PC-3 (cell line): ENCODE measurements at regions not wholly inside any gene's neighbourhood (a gene's known extent, or its start where the extent isn't known, plus 50 kb on each side); places are given as distances from the start of the nearest gene placed in this dataset.

ENCODE experiments used
- ATAC-seq: fragments of 200-7000 bp; cut with Tn5 transposase; 2 replicates; pipeline ENCODE4 v1.9.1; 2020; ENCODE audit warnings: mild to moderate bottlenecking, moderate library complexity
- BruUV-seq: library from RNA; stranded (reverse); fragments of 400-500 nt; replicated peaks from 2 replicates; lab custom pipeline; 2021; lab: Mats Ljungman, UMichigan
- CTCF ChIA-PET: fragments of 300-600 bp; sonication (Branson Sonifier 250); formaldehyde crosslinking; loops from one replicate; lab custom pipeline; 2022; ENCODE audit warnings: antibody characterized with exemption; lab: Charles Lee
- POLR2A ChIA-PET: fragments of 300-600 bp; sonication (Branson Sonifier 250); formaldehyde crosslinking; loops from one replicate; lab custom pipeline; 2022; ENCODE audit warnings: antibody characterized with exemption; ENCODE audit not compliant: unreplicated experiment; lab: Charles Lee
- DNase-seq: peaks from one replicate; pipeline ENCODE4 v3.0.0-alpha.2; 2015
- H2AFZ ChIP-seq: fragments of 300-600 bp; sonication (generic); 2 replicates; pipeline ENCODE4 v1.6.0; 2016; ENCODE audit warnings: antibody characterized with exemption, low read length
- H3F3A ChIP-seq: fragments of 300-600 bp; sonication (generic); one replicate; pipeline ENCODE4 v1.6.0; 2017; ENCODE audit warnings: antibody characterized with exemption, low read length, control low read depth, mild to moderate bottlenecking; ENCODE audit not compliant: unreplicated experiment
- H3K27ac ChIP-seq: fragments of 300-600 bp; sonication (generic); 2 replicates; pipeline ENCODE4 v1.5.1; 2016; ENCODE audit warnings: mild to moderate bottlenecking, low read length
- H3K27me3 ChIP-seq: fragments of 300-600 bp; sonication (generic); 2 replicates; pipeline ENCODE4 v1.6.1; 2016; ENCODE audit warnings: low read length, mixed read lengths
- H3K36me3 ChIP-seq: fragments of 300-600 bp; sonication (generic); 2 replicates; pipeline ENCODE4 v1.6.1; 2016; ENCODE audit warnings: low read depth, mixed run types, low read length, mixed read lengths
- H3K4me1 ChIP-seq: fragments of 300-600 bp; sonication (generic); 2 replicates; pipeline ENCODE4 v1.5.1; 2016; ENCODE audit warnings: low read length; ENCODE audit not compliant: insufficient read depth
- H3K4me2 ChIP-seq: fragments of 300-600 bp; sonication (generic); 2 replicates; pipeline ENCODE4 v1.6.0; 2016; ENCODE audit warnings: low read length
- H3K4me3 ChIP-seq: fragments of 300-600 bp; sonication (generic); 2 replicates; pipeline ENCODE4 v1.5.1; 2016; ENCODE audit warnings: mild to moderate bottlenecking, low read length, mixed read lengths
- H3K79me2 ChIP-seq: fragments of 300-600 bp; sonication (generic); 2 replicates; pipeline ENCODE4 v1.6.1; 2017; ENCODE audit warnings: low read length, mixed read lengths
- H3K9ac ChIP-seq: fragments of 300-600 bp; sonication (generic); 2 replicates; pipeline ENCODE4 v1.6.0; 2016; ENCODE audit warnings: mild to moderate bottlenecking, low read length
- H3K9me2 ChIP-seq: fragments of 300-600 bp; sonication (generic); replicated peaks from 2 replicates; pipeline ENCODE4 v1.6.1; 2016; ENCODE audit warnings: mixed run types, low read length, mixed read lengths
- H3K9me3 ChIP-seq: fragments of 300-600 bp; sonication (generic); 2 replicates; pipeline ENCODE4 v1.6.1; 2016; ENCODE audit warnings: low read length, mixed read lengths
- H4K20me1 ChIP-seq: fragments of 300-600 bp; sonication (generic); 2 replicates; pipeline ENCODE4 v1.6.1; 2016; ENCODE audit warnings: low read length, mixed read lengths
- EZH2 ChIP-seq: fragments of 300-600 bp; sonication (generic); IDR thresholded peaks from one replicate; pipeline ENCODE4 v1.6.1; 2017; ENCODE audit warnings: antibody characterized with exemption, mild to moderate bottlenecking, low read length; ENCODE audit not compliant: unreplicated experiment
- EZH2phosphoT487 ChIP-seq: fragments of 300-600 bp; sonication (generic); IDR thresholded peaks from 2 replicates; pipeline ENCODE4 v1.6.1; 2018; ENCODE audit warnings: mild to moderate bottlenecking, antibody characterized with exemption, low read length, borderline replicate concordance
- intact Hi-C: fragments of 100-400 bp; cut with micrococcal nuclease; formaldehyde crosslinking; loops from 2 replicates; pipeline ENCODE4 v1.9.0; 2023
- TF ChIP-seq, protein P1 (sequence below): fragments of 300-600 bp; sonication (generic); conservative IDR thresholded peaks from 2 replicates; pipeline ENCODE4 v1.5.1; 2017; ENCODE audit warnings: antibody characterized with exemption, low read depth, mild to moderate bottlenecking, low read length

GRCh38 chr5:82405161-82405560, 127.0 kb upstream of the RPS23 start:
- POLR2A ChIA-PET: interaction anchor here (0.6 kb wide), 1 partner anchor 876 kb away, joined by 3 read pairs; no protein-coding TSS in a partner anchor
- no peak overlapping the region; the same call in 1 of the 2 replicates for H3K4me3 ChIP-seq
- peaks cover 6% of the 10 kb centered on the region; the same call in 1 of the 2 replicates for H3K9me3 ChIP-seq
- ATAC-seq (peak; percentile 62), DNase-seq (peak; percentile 70)
- peak overlapping the region; percentile 65 for H3K4me2 ChIP-seq
- no peaks in the 10 kb centered on the region for H3F3A ChIP-seq
- intact Hi-C loops: loop anchor here (1.0 to 5.0 kb wide), 3 partner anchors 40 to 1068 kb away; no protein-coding TSS in a partner anchor
- H3K4me1 ChIP-seq: peaks cover 28% of the 10 kb centered on the region
- H3K79me2 ChIP-seq: no peaks in the 10 kb centered on the region
- no peaks in the 10 kb centered on the region for H3K27me3 ChIP-seq
- H3K36me3 ChIP-seq: peaks cover 6% of the 10 kb centered on the region; the same call in 1 of the 2 replicates
- H4K20me1 ChIP-seq: no peaks in the 10 kb centered on the region
- TF ChIP-seq EZH2phosphoT487: no peak
- no peak for TF ChIP-seq EZH2
- TF ChIP-seq, protein P1, sequence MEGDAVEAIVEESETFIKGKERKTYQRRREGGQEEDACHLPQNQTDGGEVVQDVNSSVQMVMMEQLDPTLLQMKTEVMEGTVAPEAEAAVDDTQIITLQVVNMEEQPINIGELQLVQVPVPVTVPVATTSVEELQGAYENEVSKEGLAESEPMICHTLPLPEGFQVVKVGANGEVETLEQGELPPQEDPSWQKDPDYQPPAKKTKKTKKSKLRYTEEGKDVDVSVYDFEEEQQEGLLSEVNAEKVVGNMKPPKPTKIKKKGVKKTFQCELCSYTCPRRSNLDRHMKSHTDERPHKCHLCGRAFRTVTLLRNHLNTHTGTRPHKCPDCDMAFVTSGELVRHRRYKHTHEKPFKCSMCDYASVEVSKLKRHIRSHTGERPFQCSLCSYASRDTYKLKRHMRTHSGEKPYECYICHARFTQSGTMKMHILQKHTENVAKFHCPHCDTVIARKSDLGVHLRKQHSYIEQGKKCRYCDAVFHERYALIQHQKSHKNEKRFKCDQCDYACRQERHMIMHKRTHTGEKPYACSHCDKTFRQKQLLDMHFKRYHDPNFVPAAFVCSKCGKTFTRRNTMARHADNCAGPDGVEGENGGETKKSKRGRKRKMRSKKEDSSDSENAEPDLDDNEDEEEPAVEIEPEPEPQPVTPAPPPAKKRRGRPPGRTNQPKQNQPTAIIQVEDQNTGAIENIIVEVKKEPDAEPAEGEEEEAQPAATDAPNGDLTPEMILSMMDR: no peak
- peak overlapping the region; percentile 98 for H3K27ac ChIP-seq
- BruUV-seq: TSS peak; percentile 89
- CTCF ChIA-PET: no interaction called here
- H3K9me2 ChIP-seq: no peaks in the 10 kb centered on the region
- H3K9ac ChIP-seq: peak overlapping the region; percentile 87
- no peak overlapping the region for H2AFZ ChIP-seq

GRCh38 chr5:82404382-82404945, 126.3 kb upstream of the RPS23 start:
- Histone ChIP-seq H3K27ac (peak overlapping the region; percentile 98), H3K4me1 (peaks cover 28% of the 10 kb centered on the region), H3K79me2 (no peaks in the 10 kb centered on the region), H3K9me2 (no peaks in the 10 kb centered on the region), H3K9ac (peak overlapping the region; percentile 87), H3K4me2 (peak overlapping the region; percentile 65), H3K4me3 (no peak overlapping the region), H3K36me3 (peaks cover 6% of the 10 kb centered on the region; the same call in 1 of the 2 replicates), H4K20me1 (no peaks in the 10 kb centered on the region), H2AFZ (no peak overlapping the region), H3K9me3 (peaks cover 6% of the 10 kb centered on the region; the same call in 1 of the 2 replicates), H3F3A (no peaks in the 10 kb centered on the region), H3K27me3 (no peaks in the 10 kb centered on the region)
- CTCF ChIA-PET: no interaction called here
- no peak for ATAC-seq
- no peak for DNase-seq
- BruUV-seq: no TSS peak
- TF ChIP-seq, protein P1: no peak
- TF ChIP-seq EZH2phosphoT487 (no peak), EZH2 (no peak)
- intact Hi-C loops: no loop called here
- POLR2A ChIA-PET: interaction anchor here (0.6 kb wide), 1 partner anchor 876 kb away, joined by 3 read pairs; no protein-coding TSS in a partner anchor

DNA sequence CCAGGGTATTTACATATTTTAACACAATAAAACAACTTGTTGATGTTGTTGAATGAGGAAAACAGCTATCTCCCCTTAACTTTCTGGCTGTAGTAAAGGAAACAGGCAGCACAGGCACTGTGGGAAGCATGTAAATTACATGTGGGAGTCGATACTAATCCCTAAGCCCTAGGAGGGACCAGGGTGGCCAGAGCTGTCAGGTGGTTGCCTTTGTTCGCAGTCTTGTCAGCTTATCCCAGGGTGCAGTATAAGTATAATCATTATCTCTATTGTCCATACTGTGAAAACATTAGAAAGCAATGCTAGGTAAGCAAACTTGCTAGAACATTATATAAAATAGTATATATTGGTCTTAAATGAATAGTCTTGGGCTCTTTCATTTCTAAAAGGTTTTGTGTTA, 125.6 kb upstream of the RPS23 start:
- Histone ChIP-seq H3K9me2 (no peaks in the 10 kb centered on the region), H3K36me3 (peaks cover 6% of the 10 kb centered on the region; the same call in 1 of the 2 replicates), H4K20me1 (no peaks in the 10 kb centered on the region), H3K4me2 (no peak overlapping the region), H3K4me3 (no peak overlapping the region), H3F3A (no peaks in the 10 kb centered on the region), H2AFZ (no peak overlapping the region), H3K27ac (peak overlapping the region; percentile 98), H3K79me2 (no peaks in the 10 kb centered on the region), H3K4me1 (peaks cover 28% of the 10 kb centered on the region), H3K27me3 (no peaks in the 10 kb centered on the region), H3K9me3 (peaks cover 6% of the 10 kb centered on the region; the same call in 1 of the 2 replicates), H3K9ac (no peak overlapping the region)
- TF ChIP-seq, protein P1: no peak
- no peak for TF ChIP-seq EZH2phosphoT487
- TF ChIP-seq EZH2: no peak
- CTCF ChIA-PET: no interaction called here
- DNase-seq: no peak
- intact Hi-C loops: no loop called here
- no TSS peak for BruUV-seq
- POLR2A ChIA-PET: no interaction called here
- ATAC-seq: no peak
